Activated B cell treated with CpG ODN at 0.5 μM for 24 hours (primary cell): ENCODE measurements at regions not wholly inside any gene's neighbourhood (a gene's known extent, or its start where the extent isn't known, plus 50 kb on each side); places are given as distances from the start of the nearest gene placed in this dataset.

Experiments used
- ATAC-seq: fragments of 200-7000 bp; cut with Tn5 transposase; one replicate; pipeline ENCODE4 v1.10.0; 2021; ENCODE audit warnings: low read depth, mild to moderate bottlenecking, moderate library complexity
- CTCF ChIA-PET: fragments of 350-600 bp; sonication (Branson Sonifier 250); formaldehyde crosslinking; loops from one replicate; lab custom pipeline; 2021; ENCODE audit warnings: antibody characterized with exemption; lab: Charles Lee
- POLR2A ChIA-PET: fragments of 350-600 bp; sonication (Branson Sonifier 250); formaldehyde crosslinking; loops from one replicate; lab custom pipeline; 2021; ENCODE audit warnings: antibody characterized with exemption; lab: Charles Lee
- DNase-seq: peaks from one replicate; pipeline ENCODE4 v3.0.0; 2022
- H3K27ac Mint-ChIP-seq: one replicate; pipeline ENCODE4 v1.8.0; 2020; ENCODE audit warnings: mixed read lengths
- H3K27me3 Mint-ChIP-seq: one replicate; pipeline ENCODE4 v1.8.0; 2021; ENCODE audit warnings: mixed read lengths
- H3K36me3 Mint-ChIP-seq: one replicate; pipeline ENCODE4 v1.8.0; 2021; ENCODE audit warnings: low read depth, mixed read lengths
- H3K4me1 Mint-ChIP-seq: one replicate; pipeline ENCODE4 v1.8.0; 2021; ENCODE audit warnings: mixed read lengths
- H3K4me3 Mint-ChIP-seq: one replicate; pipeline ENCODE4 v1.8.0; 2020; ENCODE audit warnings: mild to moderate bottlenecking, mixed read lengths
- H3K9me3 Mint-ChIP-seq: one replicate; pipeline ENCODE4 v1.8.0; 2020; ENCODE audit warnings: mixed read lengths
- CTCF ChIP-seq: fragments of 200-600 bp; IDR thresholded peaks from one replicate; pipeline ENCODE4 v1.8.0; 2022; ENCODE audit warnings: antibody characterized with exemption, mild to moderate bottlenecking
- intact Hi-C: fragments of 100-400 bp; cut with micrococcal nuclease; formaldehyde crosslinking; loops from one replicate; pipeline ENCODE4 v1.15.1; 2024

- intact Hi-C loops: no loop called here
- ATAC-seq: no peak
- H3K4me1 Mint-ChIP-seq: no peaks in the 10 kb centered on the region
- H3K27me3 Mint-ChIP-seq: peaks cover 3% of the 10 kb centered on the region
- no peak for TF ChIP-seq CTCF
- H3K36me3 Mint-ChIP-seq: no peaks in the 10 kb centered on the region
- POLR2A ChIA-PET: no interaction called here
- no peak overlapping the region for H3K4me3 Mint-ChIP-seq
- CTCF ChIA-PET: no interaction called here
- no peak overlapping the region for H3K27ac Mint-ChIP-seq
- peaks cover 13% of the 10 kb centered on the region for H3K9me3 Mint-ChIP-seq
- no peak for DNase-seq
These were observed 242.5 kb upstream of the KCNG1 start for GRCh38 chr20:51265361-51265760.

- no peaks in the 10 kb centered on the region for H3K4me1 Mint-ChIP-seq
- peaks cover 10% of the 10 kb centered on the region for H3K9me3 Mint-ChIP-seq
- no peak overlapping the region for H3K27ac Mint-ChIP-seq
- TF ChIP-seq CTCF: no peak
- no peaks in the 10 kb centered on the region for H3K36me3 Mint-ChIP-seq
- intact Hi-C loops: no loop called here
- H3K27me3 Mint-ChIP-seq: peaks cover 7% of the 10 kb centered on the region
- no peak overlapping the region for H3K4me3 Mint-ChIP-seq
- ATAC-seq: no peak
- CTCF ChIA-PET: no interaction called here
- POLR2A ChIA-PET: no interaction called here
- no peak for DNase-seq
These were observed 239.3 kb upstream of the KCNG1 start for GRCh38 chr20:51262240-51262639.

- CTCF ChIA-PET: no interaction called here
- Mint-ChIP-seq H3K36me3 (no peaks in the 10 kb centered on the region), H3K4me3 (no peak overlapping the region), H3K27ac (no peak overlapping the region), H3K27me3 (peaks cover 15% of the 10 kb centered on the region), H3K4me1 (no peaks in the 10 kb centered on the region), H3K9me3 (peaks cover 2% of the 10 kb centered on the region)
- intact Hi-C loops: no loop called here
- POLR2A ChIA-PET: no interaction called here
- no peak for ATAC-seq
- DNase-seq: no peak
- TF ChIP-seq CTCF: no peak
These were observed 236.5 kb upstream of the KCNG1 start for GRCh38 chr20:51259455-51259854.

- H3K4me3 Mint-ChIP-seq: no peak overlapping the region
- intact Hi-C loops: no loop called here
- peaks cover 21% of the 10 kb centered on the region for H3K27me3 Mint-ChIP-seq
- no peaks in the 10 kb centered on the region for H3K36me3 Mint-ChIP-seq
- TF ChIP-seq CTCF: no peak
- no peaks in the 10 kb centered on the region for H3K4me1 Mint-ChIP-seq
- H3K9me3 Mint-ChIP-seq: no peaks in the 10 kb centered on the region
- ATAC-seq (no peak), DNase-seq (no peak)
- ChIA-PET POLR2A (no interaction called here), CTCF (no interaction called here)
- H3K27ac Mint-ChIP-seq: no peak overlapping the region
These were observed 235.8 kb upstream of the KCNG1 start for GRCh38 chr20:51258582-51259165.

- DNase-seq (no peak), ATAC-seq (no peak)
- H3K27ac Mint-ChIP-seq: no peak overlapping the region
- H3K27me3 Mint-ChIP-seq: peaks cover 24% of the 10 kb centered on the region
- no peaks in the 10 kb centered on the region for H3K36me3 Mint-ChIP-seq
- intact Hi-C loops: no loop called here
- no peak overlapping the region for H3K4me3 Mint-ChIP-seq
- no peak for TF ChIP-seq CTCF
- CTCF ChIA-PET: no interaction called here
- H3K9me3 Mint-ChIP-seq: no peaks in the 10 kb centered on the region
- H3K4me1 Mint-ChIP-seq: no peaks in the 10 kb centered on the region
- POLR2A ChIA-PET: no interaction called here
These were observed 232.5 kb upstream of the KCNG1 start for GRCh38 chr20:51255417-51255816.
